Inflammatory macrophage treated with lipopolysaccharide for 4 hours (primary cell): ENCODE measurements at regions not wholly inside any gene's neighbourhood (a gene's known extent, or its start where the extent isn't known, plus 50 kb on each side); places are given as distances from the start of the nearest gene placed in this dataset.

Experiments
- DNase-seq: peaks from one replicate; pipeline ENCODE4 v3.0.0-alpha.2; 2020

DNA sequence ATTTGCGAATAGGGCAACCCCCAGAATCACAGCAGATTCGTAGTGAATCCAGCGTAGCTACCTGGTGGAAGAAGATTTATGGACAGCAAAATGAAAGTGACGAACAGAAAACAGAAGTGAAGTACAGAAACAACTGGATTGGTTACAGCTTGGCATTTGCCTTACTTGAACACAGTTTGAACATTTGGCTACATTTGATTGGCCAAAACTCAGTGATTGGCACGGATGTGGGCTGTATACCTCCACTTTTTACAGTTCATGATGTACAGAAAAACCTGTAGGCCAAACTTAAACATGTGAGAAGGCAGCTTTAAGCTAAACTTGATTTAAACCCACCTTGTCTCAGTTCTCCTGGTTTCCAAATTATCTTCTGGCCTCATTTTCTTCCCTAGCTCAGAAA lies 49.9 kb upstream of the AMN1 start:
- DNase-seq = no peak
